IPS DF 6.9 (cell line): ENCODE measurements at regions not wholly inside any gene's neighbourhood (a gene's known extent, or its start where the extent isn't known, plus 50 kb on each side); places are given as distances from the start of the nearest gene placed in this dataset.
"Not testable (repeated sequence)": the region's sequence is repeated elsewhere in the genome, so short reads cannot be mapped to it uniquely, and the experiment has no call there.

Experiments
- DNase-seq: peaks from one replicate; pipeline ENCODE4 v3.0.0-alpha.2; 2013; ENCODE audit warnings: low read depth, low spot score
- H3K27ac ChIP-seq: one replicate; pipeline ENCODE4 v1.5.1; 2013; ENCODE audit warnings: low read length, control low read depth
- H3K27me3 ChIP-seq: 2 replicates; pipeline ENCODE4 v1.6.1; 2013; ENCODE audit warnings: mild to moderate bottlenecking, low read length; ENCODE audit not compliant: control insufficient read depth, insufficient read depth
- H3K36me3 ChIP-seq: 2 replicates; pipeline ENCODE4 v1.6.1; 2013; ENCODE audit warnings: low read length; ENCODE audit not compliant: control insufficient read depth, insufficient read depth
- H3K4me1 ChIP-seq: 2 replicates; pipeline ENCODE4 v1.6.1; 2013; ENCODE audit warnings: low read length; ENCODE audit not compliant: control insufficient read depth, insufficient read depth
- H3K4me3 ChIP-seq: 2 replicates; pipeline ENCODE4 v1.5.1; 2013; ENCODE audit warnings: mild to moderate bottlenecking, low read length
- H3K9me3 ChIP-seq: 2 replicates; pipeline ENCODE4 v1.6.1; 2013; ENCODE audit warnings: low read length, inconsistent platforms; ENCODE audit not compliant: control insufficient read depth, insufficient read depth
- WGBS: extraction: QIAGEN DNeasy Blood & Tissue Kit; methylation state at CpG from one replicate; pipeline ENCODE4 v1.1.7; 2013; ENCODE audit warnings: mixed read lengths, missing lambda C conversion rate; ENCODE audit not compliant: insufficient read length, insufficient coverage; 5-methylcytosine and 5-hydroxymethylcytosine counted together

DNA sequence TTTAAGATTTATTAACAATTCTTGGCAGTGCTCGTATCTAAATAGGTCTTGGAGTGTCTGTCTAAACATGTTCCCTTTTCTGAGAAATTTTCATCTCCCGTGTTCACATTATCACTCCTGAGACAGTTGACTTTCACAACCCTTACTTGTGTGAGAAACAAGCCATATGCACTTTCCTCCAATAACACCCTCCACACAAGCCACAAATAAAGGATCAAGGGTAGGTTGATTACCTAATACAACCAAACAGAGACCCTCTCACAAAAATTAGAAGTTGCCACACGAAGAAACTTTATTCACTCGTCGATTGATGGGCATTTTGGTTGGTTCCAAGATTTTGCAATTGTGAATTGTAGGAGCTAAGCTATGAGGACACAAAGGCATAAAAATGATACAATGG, 763.9 kb downstream of the TRAM1L1 start:
- H3K36me3 ChIP-seq: no peaks in the 10 kb centered on the region
- H3K27ac ChIP-seq: no peak overlapping the region
- no peaks in the 10 kb centered on the region for H3K27me3 ChIP-seq
- DNase-seq: no peak
- WGBS: no CpG with 5 or more reads among the region's 5 CpGs
- H3K4me3 ChIP-seq: no peak overlapping the region
- H3K4me1 ChIP-seq: no peaks in the 10 kb centered on the region
- H3K9me3 ChIP-seq: no peaks in the 10 kb centered on the region

DNA sequence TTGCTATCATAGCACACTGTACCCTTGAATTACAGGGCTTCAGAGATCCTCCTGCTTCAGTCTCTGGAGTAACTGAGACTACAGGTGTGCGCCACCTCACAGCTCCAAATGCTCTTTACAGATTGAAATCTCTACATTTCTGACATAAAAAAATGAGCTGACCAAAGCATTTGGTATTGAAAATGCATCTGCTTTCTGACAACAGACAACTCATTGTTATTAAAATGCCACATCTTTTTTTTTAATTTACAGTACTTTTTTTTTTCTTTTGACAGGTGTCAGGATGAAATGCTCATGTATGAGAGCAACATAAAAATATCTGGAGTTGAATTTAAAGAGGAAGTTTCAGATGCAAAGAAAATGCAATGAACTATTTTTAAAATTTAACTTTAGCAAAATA, 764.5 kb downstream of the TRAM1L1 start:
- H3K4me3 ChIP-seq: no peak overlapping the region
- no CpG with 5 or more reads among the region's 1 CpG for WGBS
- H3K36me3 ChIP-seq: no peaks in the 10 kb centered on the region
- H3K9me3 ChIP-seq: no peaks in the 10 kb centered on the region
- H3K27ac ChIP-seq: no peak overlapping the region
- H3K27me3 ChIP-seq: no peaks in the 10 kb centered on the region
- no peak for DNase-seq
- H3K4me1 ChIP-seq: no peaks in the 10 kb centered on the region

DNA sequence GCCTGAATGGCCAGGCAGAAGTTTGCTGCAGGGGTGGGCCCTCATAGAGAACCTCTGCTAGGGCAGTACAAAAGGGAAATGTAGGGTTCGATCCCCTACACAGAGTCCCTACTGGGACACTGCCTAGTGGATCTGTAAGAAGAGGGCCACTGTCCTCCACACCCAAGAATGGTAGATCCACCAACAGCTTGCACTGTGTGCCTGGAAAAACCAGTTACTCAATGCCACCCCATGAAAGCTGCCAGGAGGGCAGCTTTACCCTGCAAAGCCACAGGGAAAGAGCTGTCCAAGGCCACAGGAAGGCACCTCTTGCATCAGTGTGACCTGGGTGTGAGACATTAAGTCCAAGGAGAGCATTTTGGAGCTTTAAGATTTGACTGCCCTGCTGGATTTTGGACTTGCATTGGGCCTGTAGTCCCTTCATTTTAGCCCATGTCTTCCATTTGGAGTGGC, 781.6 kb downstream of the TRAM1L1 start:
- WGBS: no CpG with 5 or more reads among the region's 1 CpG
- Histone ChIP-seq H3K27ac (no peak overlapping the region), H3K36me3 (no peaks in the 10 kb centered on the region), H3K9me3 (no peaks in the 10 kb centered on the region), H3K27me3 (no peaks in the 10 kb centered on the region), H3K4me3 (no peak overlapping the region), H3K4me1 (no peaks in the 10 kb centered on the region)
- DNase-seq: no peak

DNA sequence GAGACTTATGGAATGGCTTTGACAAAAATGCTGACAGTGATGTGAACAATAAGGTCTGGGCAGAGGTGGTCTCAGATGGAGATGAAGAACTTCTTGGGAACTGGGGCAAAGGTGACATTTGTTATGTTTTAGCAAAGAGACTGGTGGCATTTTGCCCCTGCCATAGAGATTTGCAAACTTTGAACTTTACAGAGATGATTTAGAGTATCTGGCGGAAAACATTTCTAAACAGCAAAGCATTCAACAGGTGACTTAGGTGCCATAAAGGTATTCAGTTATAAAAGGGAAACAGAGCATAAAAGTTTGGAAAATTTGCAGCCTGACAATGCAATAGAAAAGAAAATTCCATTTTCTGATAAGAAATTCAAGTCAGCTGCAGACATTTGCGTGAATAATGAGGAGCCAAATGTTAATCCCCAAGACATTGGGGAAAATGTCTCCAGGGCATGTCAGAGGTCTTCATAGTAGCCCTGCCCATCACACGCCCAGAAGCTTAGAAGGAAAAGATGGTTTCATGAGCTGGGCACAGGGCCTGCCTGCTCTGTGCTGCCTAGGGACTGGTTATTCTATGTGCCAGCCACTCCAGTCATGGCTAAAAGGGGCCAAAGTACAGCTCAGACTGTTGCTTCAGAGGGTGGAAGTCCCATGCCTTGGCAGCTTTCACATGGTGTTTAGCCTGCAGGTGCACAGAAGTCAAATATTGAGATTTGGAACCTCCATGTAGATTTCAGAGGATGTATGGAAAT, 782.2 kb downstream of the TRAM1L1 start:
- DNase-seq: no peak
- Histone ChIP-seq H3K36me3 (no peaks in the 10 kb centered on the region), H3K27ac (no peak overlapping the region), H3K4me3 (no peak overlapping the region), H3K9me3 (no peaks in the 10 kb centered on the region), H3K27me3 (no peaks in the 10 kb centered on the region), H3K4me1 (no peaks in the 10 kb centered on the region)
- WGBS: no CpG with 5 or more reads among the region's 3 CpGs

DNA sequence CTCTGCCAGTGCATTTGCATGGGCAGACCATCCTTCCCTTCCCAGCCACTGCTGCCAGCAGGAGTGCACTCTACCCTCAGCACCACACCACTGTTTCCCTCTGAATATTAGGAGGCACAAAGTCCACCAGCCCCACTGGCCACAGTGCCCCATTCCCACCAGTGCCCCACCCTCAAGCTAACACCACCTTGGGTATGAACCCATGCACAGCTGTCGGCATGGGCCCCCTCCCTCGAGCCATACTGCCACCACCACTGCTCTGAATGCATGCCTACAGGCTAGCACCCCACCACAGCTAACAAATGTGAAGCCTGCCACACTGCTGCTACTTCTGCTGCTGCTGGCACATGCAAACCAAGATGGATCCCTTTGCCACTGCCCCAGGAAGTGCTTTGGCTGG, 810.4 kb downstream of the TRAM1L1 start:
- WGBS: no CpG with 5 or more reads among the region's 2 CpGs
- no peak overlapping the region for H3K4me3 ChIP-seq
- DNase-seq: no peak

DNA sequence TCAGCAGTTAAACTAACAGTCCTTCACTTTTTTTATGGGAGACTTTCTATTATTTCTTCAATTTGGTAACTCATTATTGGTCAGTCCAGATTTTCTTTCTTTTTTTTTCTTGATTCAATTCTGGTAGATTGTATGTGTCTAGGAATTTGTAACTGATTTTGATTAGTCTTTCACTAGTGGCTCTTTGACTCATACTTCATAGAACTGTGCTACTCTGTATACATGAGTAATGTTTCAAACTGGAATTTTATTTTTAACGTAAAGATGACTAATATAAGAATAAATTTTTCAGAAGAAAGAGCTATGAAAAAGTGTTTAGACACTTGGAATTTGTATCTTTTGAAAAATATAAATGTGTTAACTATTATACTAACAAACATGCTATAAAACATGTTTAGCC, 813.0 kb downstream of the TRAM1L1 start:
- Histone ChIP-seq H3K9me3 (no peaks in the 10 kb centered on the region), H3K27ac (no peak overlapping the region), H3K36me3 (no peaks in the 10 kb centered on the region), H3K4me1 (no peaks in the 10 kb centered on the region), H3K27me3 (no peaks in the 10 kb centered on the region), H3K4me3 (no peak overlapping the region)
- no CpG with 5 or more reads among the region's 1 CpG for WGBS
- no peak for DNase-seq

More for the DNA sequence above, 810.4 kb downstream of the TRAM1L1 start:
- H3K27me3 ChIP-seq: no peaks in the 10 kb centered on the region
- H3K9me3 ChIP-seq: no peaks in the 10 kb centered on the region
- H3K4me1 ChIP-seq: no peaks in the 10 kb centered on the region
- no peaks in the 10 kb centered on the region for H3K36me3 ChIP-seq
- H3K27ac ChIP-seq: no peak overlapping the region

DNA sequence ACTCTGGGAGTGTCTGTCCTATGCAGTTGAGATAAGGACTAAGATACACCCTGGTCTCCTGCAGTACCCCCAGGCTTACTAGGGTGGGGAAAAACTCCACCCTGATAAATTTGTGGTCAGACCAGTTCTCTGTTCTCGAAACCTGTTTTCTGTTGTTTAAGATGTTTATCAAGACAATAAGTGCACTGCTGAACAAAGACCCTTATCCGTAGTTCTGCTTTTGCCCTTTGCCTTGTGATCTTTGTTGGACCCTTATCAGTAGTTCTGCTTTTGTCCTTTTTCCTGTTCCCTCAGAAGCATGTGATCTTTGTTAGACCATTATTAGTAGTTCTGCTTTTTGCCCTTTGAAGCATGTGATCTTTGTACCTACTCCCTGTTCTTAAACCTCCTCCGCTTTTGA, 824.4 kb downstream of the TRAM1L1 start:
- H3K9me3 ChIP-seq, H3K4me1 ChIP-seq, H3K36me3 ChIP-seq, H3K4me3 ChIP-seq, H3K27ac ChIP-seq, DNase-seq, H3K27me3 ChIP-seq: not testable (repeated sequence)
- no CpG with 5 or more reads among the region's 3 CpGs for WGBS

DNA sequence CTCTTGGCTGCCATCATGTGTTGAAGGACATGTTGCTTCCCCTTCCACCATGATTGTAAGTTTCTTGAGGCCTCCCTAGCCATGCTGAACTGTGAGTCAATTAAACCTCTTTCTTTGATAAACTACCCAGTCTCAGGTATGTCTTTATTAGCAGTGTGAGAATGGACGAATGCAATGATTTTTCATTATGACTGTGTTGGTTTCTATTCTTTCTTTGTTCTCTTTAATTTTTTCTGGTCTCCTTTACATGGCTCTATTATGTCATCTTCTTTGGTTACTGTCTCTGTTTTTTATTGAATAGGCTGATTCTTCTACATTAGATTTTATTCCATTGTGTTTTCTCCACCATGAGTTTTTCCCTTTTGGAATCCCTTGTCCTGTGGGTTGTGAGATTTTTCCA, 840.6 kb downstream of the TRAM1L1 start:
- H3K4me3 ChIP-seq: no peak overlapping the region
- H3K9me3 ChIP-seq: no peaks in the 10 kb centered on the region
- no peaks in the 10 kb centered on the region for H3K36me3 ChIP-seq
- no peak overlapping the region for H3K27ac ChIP-seq
- WGBS: no CpG with 5 or more reads among the region's 1 CpG
- H3K4me1 ChIP-seq: no peaks in the 10 kb centered on the region
- no peak for DNase-seq
- no peaks in the 10 kb centered on the region for H3K27me3 ChIP-seq

DNA sequence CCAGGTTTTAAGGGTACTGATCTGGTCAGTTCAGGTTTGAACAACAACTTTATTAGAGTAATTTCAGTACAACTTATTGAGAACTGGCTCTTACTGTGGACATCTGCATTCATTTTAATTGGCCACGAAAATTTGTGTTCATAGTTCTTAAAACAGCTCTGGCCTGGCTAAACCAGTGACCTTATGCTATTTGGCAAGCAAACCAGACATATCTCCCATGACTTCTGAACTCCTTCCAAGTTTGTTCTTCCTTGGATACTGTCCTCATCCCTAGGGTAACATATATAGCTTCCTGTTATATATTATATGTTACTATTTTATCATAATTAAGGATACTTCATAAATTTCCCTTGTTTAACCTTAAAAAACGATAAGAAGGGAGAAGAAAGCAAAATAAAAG, 841.9 kb downstream of the TRAM1L1 start:
- Histone ChIP-seq H3K4me1 (no peaks in the 10 kb centered on the region), H3K27me3 (no peaks in the 10 kb centered on the region), H3K36me3 (no peaks in the 10 kb centered on the region), H3K27ac (no peak overlapping the region), H3K4me3 (no peak overlapping the region), H3K9me3 (no peaks in the 10 kb centered on the region)
- WGBS: no CpG with 5 or more reads among the region's 2 CpGs
- DNase-seq: no peak

DNA sequence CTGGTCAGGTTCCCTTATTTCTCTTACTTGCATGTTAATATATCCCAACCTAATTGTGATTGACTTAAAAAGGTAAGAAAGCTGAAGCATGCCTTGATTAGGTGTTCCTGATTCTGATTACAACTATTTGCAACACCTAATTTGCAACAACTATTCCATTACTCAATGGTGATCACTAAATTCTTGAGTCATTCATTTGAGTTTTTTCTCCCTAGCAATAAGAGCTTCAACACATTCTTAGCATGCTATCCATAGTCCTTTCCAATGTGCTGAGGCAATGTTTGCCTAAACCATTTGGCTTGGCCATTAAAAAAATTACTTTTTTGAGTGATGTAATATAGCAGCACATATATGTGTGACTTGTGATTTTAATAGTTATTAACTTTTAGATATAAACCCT, 851.4 kb downstream of the TRAM1L1 start:
- no peak for DNase-seq

DNA sequence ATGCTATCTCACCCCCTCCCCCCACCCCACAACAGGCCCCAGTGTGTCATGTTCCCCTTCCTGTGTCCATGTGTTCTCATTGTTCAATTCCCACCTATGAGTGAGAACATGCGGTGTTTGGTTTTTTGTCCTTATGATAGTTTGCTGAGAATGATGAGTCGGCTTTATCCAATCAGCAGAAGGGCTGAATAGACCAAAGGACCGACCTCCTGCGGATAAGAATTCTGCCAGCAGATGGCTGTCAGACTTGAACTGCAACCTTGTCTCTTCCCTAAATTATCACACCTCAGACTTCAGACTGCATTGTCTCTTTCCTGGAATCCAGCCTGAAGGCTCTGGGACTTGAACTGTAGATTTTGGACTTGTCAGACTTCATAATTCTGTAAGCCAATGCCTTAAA, 853.4 kb downstream of the TRAM1L1 start:
- not testable (repeated sequence) for H3K27ac ChIP-seq, H3K9me3 ChIP-seq, H3K4me1 ChIP-seq, H3K4me3 ChIP-seq, H3K27me3 ChIP-seq, H3K36me3 ChIP-seq
- DNase-seq: peak; percentile 31
- no CpG with 5 or more reads among the region's 4 CpGs for WGBS

More for the DNA sequence above, 851.4 kb downstream of the TRAM1L1 start:
- H3K9me3 ChIP-seq: no peaks in the 10 kb centered on the region
- H3K4me1 ChIP-seq: no peaks in the 10 kb centered on the region
- no peaks in the 10 kb centered on the region for H3K36me3 ChIP-seq
- H3K27me3 ChIP-seq: no peaks in the 10 kb centered on the region
- H3K4me3 ChIP-seq: no peak overlapping the region
- H3K27ac ChIP-seq: no peak overlapping the region
